GM23338 (cell line): ENCODE measurements at regions not wholly inside any gene's neighbourhood (a gene's known extent, or its start where the extent isn't known, plus 50 kb on each side); places are given as distances from the start of the nearest gene placed in this dataset.

Experiments
- ATAC-seq: fragments of 200-7000 bp; cut with Tn5 transposase; 3 replicates; pipeline ENCODE4 v1.9.1; 2020
- DNase-seq: peaks from one replicate; pipeline ENCODE4 v3.0.0-alpha.2; 2015; ENCODE audit warnings: low spot score
- H2AFZ ChIP-seq: fragments of 200-600 bp; sonication (generic); 2 replicates; pipeline ENCODE4 v1.8.0; 2016; ENCODE audit warnings: antibody characterized with exemption, mild to moderate bottlenecking, moderate library complexity
- H3F3A ChIP-seq: fragments of 200-600 bp; sonication (generic); replicated peaks from 2 replicates; pipeline ENCODE4 v1.8.0; 2017; ENCODE audit warnings: antibody characterized with exemption, mixed run types, low read depth
- H3K27ac ChIP-seq: fragments of 200-600 bp; sonication (generic); 2 replicates; pipeline ENCODE4 v1.6.1; 2016; ENCODE audit warnings: low read depth
- H3K27me3 ChIP-seq: fragments of 200-600 bp; sonication (generic); 2 replicates; pipeline ENCODE4 v1.8.0; 2016; ENCODE audit warnings: mild to moderate bottlenecking, mixed run types, moderate library complexity; ENCODE audit not compliant: insufficient read depth
- H3K36me3 ChIP-seq: fragments of 200-600 bp; sonication (generic); 2 replicates; pipeline ENCODE4 v1.8.0; 2016; ENCODE audit warnings: mild to moderate bottlenecking; ENCODE audit not compliant: insufficient read depth
- H3K4me1 ChIP-seq: fragments of 200-600 bp; sonication (generic); 2 replicates; pipeline ENCODE4 v1.8.0; 2016; ENCODE audit warnings: mild to moderate bottlenecking, moderate library complexity; ENCODE audit not compliant: insufficient read depth
- H3K4me2 ChIP-seq: fragments of 200-600 bp; sonication (generic); 2 replicates; pipeline ENCODE4 v1.7.1; 2017; ENCODE audit warnings: mixed run types
- H3K4me3 ChIP-seq: fragments of 200-600 bp; sonication (generic); 2 replicates; pipeline ENCODE4 v1.6.1; 2016; ENCODE audit warnings: mixed run types
- H3K79me2 ChIP-seq: fragments of 200-600 bp; sonication (generic); replicated peaks from 2 replicates; pipeline ENCODE4 v1.8.0; 2017; ENCODE audit warnings: mild to moderate bottlenecking; ENCODE audit not compliant: insufficient read depth
- H3K9me2 ChIP-seq: fragments of 200-600 bp; sonication (generic); 2 replicates; pipeline ENCODE4 v1.8.0; 2017; ENCODE audit not compliant: insufficient read depth
- H4K20me1 ChIP-seq: fragments of 200-600 bp; sonication (generic); replicated peaks from 2 replicates; pipeline ENCODE4 v1.8.0; 2017; ENCODE audit warnings: mild to moderate bottlenecking; ENCODE audit not compliant: insufficient read depth
- H3K27ac Mint-ChIP-seq: 2 replicates; pipeline ENCODE4 v1.8.0; 2020; ENCODE audit warnings: inconsistent platforms, mild to moderate bottlenecking, moderate library complexity, mixed read lengths
- H3K27me3 Mint-ChIP-seq: 3 replicates; pipeline ENCODE4 v1.8.0; 2022; ENCODE audit warnings: low read depth, mild to moderate bottlenecking, moderate library complexity, mixed read lengths, inconsistent platforms; ENCODE audit not compliant: insufficient read depth, poor library complexity
- H3K36me3 Mint-ChIP-seq: 3 replicates; pipeline ENCODE4 v1.8.0; 2021; ENCODE audit warnings: low read depth, mild to moderate bottlenecking, inconsistent platforms, moderate library complexity, mixed read lengths
- H3K4me1 Mint-ChIP-seq: 3 replicates; pipeline ENCODE4 v1.8.0; 2020; ENCODE audit warnings: mild to moderate bottlenecking, inconsistent platforms, mixed read lengths
- H3K4me3 Mint-ChIP-seq: 3 replicates; pipeline ENCODE4 v1.8.0; 2021; ENCODE audit warnings: moderate library complexity, mild to moderate bottlenecking, inconsistent platforms, mixed read lengths
- H3K9me3 Mint-ChIP-seq: 3 replicates; pipeline ENCODE4 v1.8.0; 2020; ENCODE audit warnings: moderate library complexity, mild to moderate bottlenecking, inconsistent platforms, mixed read lengths
- CREB1 ChIP-seq: fragments of 250-450 bp; sonication (Bioruptor Pico); IDR thresholded peaks from 2 replicates; pipeline ENCODE4 v1.5.0; 2020; ENCODE audit warnings: low read depth, mild to moderate bottlenecking, moderate library complexity
- CTCF ChIP-seq, 2 experiments: fragments of 200-600 bp in 1 of 2; sonication (generic) in 1 of 2; conservative IDR thresholded peaks; 2 replicates each; pipeline versions ENCODE4 v1.5.1 to v1.6.1; 2016 to 2017; ENCODE audit warnings: antibody characterized with exemption in 2 of 2, low read depth in 2 of 2, mild to moderate bottlenecking in 2 of 2, moderate library complexity in 1 of 2
- ETS1 ChIP-seq: IDR thresholded peaks from 2 replicates; pipeline ENCODE4 v1.6.1; 2016; ENCODE audit warnings: antibody characterized with exemption
- JUNB ChIP-seq: IDR thresholded peaks from one replicate; pipeline ENCODE4 v1.6.1; 2016; ENCODE audit warnings: antibody characterized with exemption; ENCODE audit not compliant: unreplicated experiment
- NANOG ChIP-seq: IDR thresholded peaks from 2 replicates; pipeline ENCODE4 v1.6.1; 2016; ENCODE audit warnings: antibody characterized with exemption, borderline replicate concordance
- POLR2AphosphoS5 ChIP-seq: IDR thresholded peaks from 2 replicates; pipeline ENCODE4 v1.6.1; 2016; ENCODE audit warnings: antibody characterized with exemption, low read depth
- REST ChIP-seq: IDR thresholded peaks from one replicate; pipeline ENCODE4 v1.6.1; 2018; ENCODE audit warnings: antibody characterized with exemption; ENCODE audit not compliant: unreplicated experiment
- STAT1 ChIP-seq: IDR thresholded peaks from one replicate; pipeline ENCODE4 v1.6.1; 2016; ENCODE audit warnings: antibody characterized with exemption; ENCODE audit not compliant: unreplicated experiment
- ZNF114 ChIP-seq: fragments of 250-450 bp; sonication (Bioruptor Pico); IDR thresholded peaks from 2 replicates; pipeline ENCODE4 v1.5.0; 2020; ENCODE audit warnings: mild to moderate bottlenecking, moderate library complexity

- TF ChIP-seq CTCF (conservative IDR thresholded peaks at IDR 0.05; ENCODE audit: low read depth in 2 of 2), result no peak
- TF ChIP-seq POLR2AphosphoS5, result no peak
- no peak for TF ChIP-seq NANOG
- no peak for TF ChIP-seq REST
- TF ChIP-seq JUNB, result no peak
Observed at GRCh38 chr19:5254543-5254942, 86.1 kb downstream of the PTPRS start (continued).

GRCh38 chr19:5253406-5254110, 87.1 kb downstream of the PTPRS start:
- Histone ChIP-seq H3F3A (peaks cover 9% of the 10 kb centered on the region; the same call in 1 of the 2 replicates), H4K20me1 (peaks cover 4% of the 10 kb centered on the region), H3K9me2 (no peaks in the 10 kb centered on the region), H3K4me2 (no peak overlapping the region), H2AFZ (no peak overlapping the region), H3K36me3 (peaks cover 20% of the 10 kb centered on the region), H3K79me2 (no peaks in the 10 kb centered on the region), H3K27me3 (no peaks in the 10 kb centered on the region), H3K27ac (no peak overlapping the region), H3K4me3 (no peak overlapping the region), H3K4me1 (peaks cover 23% of the 10 kb centered on the region)
- DNase-seq, result no peak
- Mint-ChIP-seq H3K9me3 (peaks cover 20% of the 10 kb centered on the region; the same call in 2 of the 3 replicates), H3K36me3 (peaks cover 64% of the 10 kb centered on the region), H3K4me1 (peaks cover 23% of the 10 kb centered on the region; the same call in 2 of the 3 replicates), H3K4me3 (no peak overlapping the region), H3K27me3 (peaks cover 12% of the 10 kb centered on the region), H3K27ac (no peak overlapping the region)
- no peak for ATAC-seq
- TF ChIP-seq REST (no peak), ETS1 (no peak), STAT1 (no peak), POLR2AphosphoS5 (no peak), JUNB (no peak), CREB1 (CRISPR knock-in tag) (no peak), ZNF114 (CRISPR knock-in tag) (no peak)
